NCI-H345 treated with DMSO at 0.1 percent for 48 hours (cell line): ENCODE measurements at regions not wholly inside any gene's neighbourhood (a gene's known extent, or its start where the extent isn't known, plus 50 kb on each side); places are given as distances from the start of the nearest gene placed in this dataset.

Source experiments
- DNase-seq: peaks from one replicate; lab custom pipeline; 2025; ENCODE audit not compliant: unreplicated experiment; lab: John Stamatoyannopoulos, UW

- DNase-seq: no peak
Measured at GRCh38 chr11:11757909-11758308, 83.9 kb upstream of the USP47 start.

GRCh38 chr11:11756718-11757117 lies 85.1 kb upstream of the USP47 start:
- no peak for DNase-seq

- no peak for DNase-seq
Measured at GRCh38 chr11:11755871-11756270, 85.9 kb upstream of the USP47 start.

GRCh38 chr11:11752679-11753078 lies 89.1 kb upstream of the USP47 start:
- DNase-seq: no peak

- no peak for DNase-seq
Measured at GRCh38 chr11:11750017-11750878, 91.5 kb upstream of the USP47 start.

GRCh38 chr11:11748706-11749365 lies 92.9 kb upstream of the USP47 start:
- DNase-seq: no peak

GRCh38 chr11:11747570-11747969 lies 94.2 kb upstream of the USP47 start:
- no peak for DNase-seq

GRCh38 chr11:11746449-11746848 lies 95.3 kb upstream of the USP47 start:
- no peak for DNase-seq

- DNase-seq: no peak
Measured at GRCh38 chr11:11743216-11743615, 98.6 kb upstream of the USP47 start.

GRCh38 chr11:11742486-11742885 lies 99.3 kb upstream of the USP47 start:
- no peak for DNase-seq

- DNase-seq: no peak
Measured at GRCh38 chr11:11740836-11741235, 100.9 kb upstream of the USP47 start.

GRCh38 chr11:11740073-11740702 lies 101.6 kb upstream of the USP47 start:
- DNase-seq: no peak

GRCh38 chr11:11738370-11738769 lies 103.4 kb upstream of the USP47 start:
- no peak for DNase-seq

- no peak for DNase-seq
Measured at GRCh38 chr11:11735586-11735985, 106.2 kb upstream of the USP47 start.

- no peak for DNase-seq
Measured at GRCh38 chr11:11733246-11733747, 108.5 kb upstream of the USP47 start.

- no peak for DNase-seq
Measured at GRCh38 chr11:11732116-11732515, 109.7 kb upstream of the USP47 start.

GRCh38 chr11:11731311-11732083 lies 109.7 kb upstream of the GALNT18 start:
- DNase-seq: peak; percentile 4

- DNase-seq: no peak
Measured at GRCh38 chr11:11728386-11728785, 106.6 kb upstream of the GALNT18 start.

- no peak for DNase-seq
Measured at GRCh38 chr11:11725438-11725837, 103.6 kb upstream of the GALNT18 start.

GRCh38 chr11:11724994-11725393 lies 103.2 kb upstream of the GALNT18 start:
- no peak for DNase-seq

- no peak for DNase-seq
Measured at GRCh38 chr11:11722861-11723260, 101.1 kb upstream of the GALNT18 start.
